GM19438 (cell line): ENCODE measurements at regions not wholly inside any gene's neighbourhood (a gene's known extent, or its start where the extent isn't known, plus 50 kb on each side); places are given as distances from the start of the nearest gene placed in this dataset.
A peak's percentile ranks its signal among the peaks of the same experiment; 100 is the strongest.
"Not testable (repeated sequence)": the region's sequence is repeated elsewhere in the genome, so short reads cannot be mapped to it uniquely, and the experiment has no call there.

Experiments used
- ATAC-seq: cut with Tn5 transposase; IDR thresholded peaks from one replicate; pipeline ENCODE4 v1.9.1; 2021; ENCODE audit warnings: low read depth; ENCODE audit not compliant: unreplicated experiment

GRCh38 chr4:26017961-26018700 lies 104.1 kb downstream of the SMIM20 start:
- not testable (repeated sequence) for ATAC-seq

- ATAC-seq, result no peak
Observed at GRCh38 chr4:26020083-26020668, 106.2 kb downstream of the SMIM20 start.

GRCh38 chr4:26020881-26021280 lies 106.9 kb downstream of the SMIM20 start:
- no peak for ATAC-seq

DNA sequence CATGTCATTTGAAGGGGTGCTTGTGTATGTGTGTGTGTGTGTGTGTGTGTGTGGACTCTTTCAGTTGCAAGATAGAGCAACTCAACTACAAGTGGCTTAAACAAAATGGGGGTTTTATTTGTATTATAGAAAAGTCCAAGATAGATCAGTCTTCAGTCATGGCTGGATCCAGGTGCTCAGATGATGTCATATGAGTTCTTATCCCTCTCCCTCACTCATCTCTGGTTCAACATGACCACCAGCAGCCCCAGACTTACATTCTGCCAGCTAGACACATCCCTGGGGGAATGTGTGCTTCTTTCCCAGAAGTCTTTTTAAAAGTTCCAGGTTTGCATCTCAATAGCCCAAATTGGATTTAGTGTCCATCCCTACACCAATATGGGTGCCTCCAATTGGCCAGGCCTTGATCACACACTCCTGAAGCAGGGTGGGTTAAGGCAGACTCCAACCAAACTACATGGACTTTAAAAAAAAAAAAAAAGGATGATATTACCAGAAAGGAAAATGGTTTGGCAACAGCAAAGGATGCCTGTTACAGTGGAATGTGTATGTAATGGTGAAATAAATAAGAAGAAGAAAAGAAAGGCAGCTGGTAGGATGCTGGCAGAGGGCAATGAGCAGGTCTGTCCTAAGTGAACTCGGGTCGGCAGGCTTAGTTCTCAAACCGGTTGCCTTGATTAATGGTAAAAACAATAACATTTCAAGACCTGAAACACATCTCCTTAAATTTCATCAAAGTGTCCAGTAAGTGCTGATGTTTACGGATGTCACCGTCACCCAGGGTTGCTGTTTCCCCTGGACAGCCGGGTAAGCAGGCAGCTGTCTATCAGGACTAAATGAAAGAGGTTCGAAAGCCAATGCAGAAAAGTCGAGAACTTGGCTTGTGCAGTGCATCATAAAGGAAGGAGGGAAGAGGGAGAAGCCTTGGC lies 107.7 kb downstream of the SMIM20 start:
- no peak for ATAC-seq

DNA sequence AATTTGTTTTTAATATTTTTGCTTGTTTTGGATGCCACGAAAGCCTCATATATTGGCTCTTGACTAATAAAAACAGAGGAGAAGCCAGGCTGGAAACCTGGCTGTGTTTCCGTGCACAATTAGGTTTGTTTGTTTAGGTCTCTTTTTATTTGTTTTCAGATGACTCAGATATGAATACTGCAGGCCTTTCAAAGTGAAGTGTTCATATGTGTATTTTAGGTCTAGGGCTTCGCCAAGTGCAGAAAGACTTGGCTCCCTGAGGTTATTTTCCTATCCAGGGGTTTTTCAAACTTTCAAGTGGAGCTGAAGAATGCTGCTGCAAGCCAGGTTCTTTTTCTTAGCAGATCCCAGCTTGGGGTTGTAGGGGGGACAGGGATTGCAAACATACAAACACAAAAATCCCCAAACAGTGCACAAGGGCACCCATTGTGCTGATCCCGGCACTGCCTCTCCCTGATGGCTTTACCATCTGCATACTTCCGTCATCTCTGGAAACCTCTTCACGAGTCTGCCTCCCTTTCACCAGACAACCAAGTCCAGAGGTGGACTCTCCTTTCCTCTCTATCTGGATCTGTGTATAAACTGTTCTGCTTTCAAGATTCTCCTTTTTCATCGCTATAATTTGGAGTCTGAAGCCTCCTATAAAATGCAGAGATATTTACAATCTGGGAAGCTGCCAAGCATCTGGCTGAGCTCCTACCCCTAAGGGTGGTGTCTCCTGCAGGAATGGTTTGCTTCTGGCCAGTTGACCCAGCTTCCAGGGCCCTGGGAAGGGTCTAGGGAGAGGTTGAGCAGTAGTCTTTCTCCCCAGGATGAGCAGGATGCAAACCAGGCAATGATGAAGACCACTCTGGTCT lies 108.6 kb downstream of the SMIM20 start:
- ATAC-seq, result no peak

DNA sequence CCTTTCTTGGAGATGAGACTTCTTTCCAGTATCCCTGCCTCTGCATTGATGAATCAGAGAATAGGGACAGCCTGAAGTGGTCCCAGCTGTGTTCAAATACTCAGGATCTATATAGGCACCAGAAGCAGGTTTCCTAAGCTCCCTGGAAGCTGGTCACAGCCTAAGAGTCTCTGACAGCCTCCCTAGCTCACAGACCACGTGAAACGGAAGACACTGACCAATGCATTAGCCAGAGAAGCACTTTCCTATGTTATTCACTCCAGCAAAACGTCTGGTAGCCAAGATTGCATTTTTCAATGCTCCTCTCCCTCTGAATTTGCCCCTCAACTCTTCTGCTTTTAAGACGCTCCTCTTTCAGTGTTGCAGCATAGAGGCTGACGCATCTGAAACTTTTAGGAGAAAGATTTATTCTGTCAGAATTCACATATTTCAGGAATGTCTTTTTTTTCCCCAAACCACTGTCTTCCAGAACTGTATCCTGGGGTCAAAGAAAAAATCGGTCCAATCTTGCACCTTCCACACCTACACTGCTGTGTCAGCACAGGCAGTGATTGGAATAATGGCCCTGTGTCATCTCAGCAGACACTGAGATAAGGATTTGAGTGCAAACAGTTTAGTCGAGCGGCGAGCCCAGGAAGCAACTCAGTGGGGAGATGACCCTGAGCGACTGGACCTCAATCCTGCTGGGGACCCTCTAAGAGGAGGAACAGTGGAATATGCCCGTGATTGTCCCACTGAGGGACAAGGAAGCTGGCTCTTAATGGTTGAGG lies 109.4 kb downstream of the SMIM20 start:
- no peak for ATAC-seq

DNA sequence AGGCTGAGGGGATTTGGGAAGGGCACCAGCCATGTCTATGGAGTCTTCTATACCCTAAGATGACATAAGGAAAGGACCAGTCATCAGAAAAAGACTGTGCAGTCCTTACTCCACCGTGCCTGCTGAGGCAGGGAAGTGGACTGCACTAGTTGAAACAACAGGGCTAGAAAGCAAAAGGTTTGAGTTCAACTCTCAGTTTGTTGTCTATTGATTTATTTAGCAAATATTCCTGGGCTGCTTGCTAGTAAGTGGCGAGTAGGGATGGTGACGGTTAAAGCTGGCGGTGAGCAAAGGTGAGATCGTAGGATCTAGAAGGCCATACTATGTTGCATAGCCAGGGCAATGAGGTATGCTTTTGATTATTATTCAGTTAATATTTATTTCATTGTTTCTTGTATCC lies 110.1 kb downstream of the SMIM20 start:
- ATAC-seq, result no peak

DNA sequence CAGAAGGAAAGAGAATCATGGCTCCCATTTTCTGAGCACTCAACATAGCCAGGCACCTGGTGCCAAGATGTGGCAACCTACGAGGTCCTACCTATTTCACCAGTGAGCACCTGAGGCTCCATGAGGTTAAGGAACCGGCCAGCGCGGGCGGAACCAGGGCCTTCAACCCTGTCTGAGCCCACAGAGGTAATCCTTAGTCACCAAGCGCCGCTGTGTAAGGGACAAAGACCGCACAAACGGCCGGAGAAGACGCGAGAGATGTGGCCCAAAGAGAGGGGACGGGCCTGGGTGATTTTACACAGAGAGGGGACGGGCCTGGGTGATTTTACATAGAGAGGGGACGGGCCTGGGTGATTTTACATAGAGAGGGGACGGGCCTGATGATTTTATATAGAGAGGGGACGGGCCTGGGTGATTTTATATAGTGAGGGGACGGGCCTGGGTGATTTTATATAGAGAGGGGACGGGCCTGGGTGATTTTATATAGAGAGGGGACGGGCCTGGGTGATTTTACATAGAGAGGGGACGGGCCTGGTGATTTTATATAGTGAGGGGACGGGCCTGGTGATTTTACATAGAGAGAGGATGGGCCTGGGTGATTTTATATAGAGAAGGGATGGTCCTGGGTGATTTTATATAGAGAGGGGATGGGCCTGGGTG lies 114.2 kb downstream of the SMIM20 start:
- ATAC-seq, result no peak

DNA sequence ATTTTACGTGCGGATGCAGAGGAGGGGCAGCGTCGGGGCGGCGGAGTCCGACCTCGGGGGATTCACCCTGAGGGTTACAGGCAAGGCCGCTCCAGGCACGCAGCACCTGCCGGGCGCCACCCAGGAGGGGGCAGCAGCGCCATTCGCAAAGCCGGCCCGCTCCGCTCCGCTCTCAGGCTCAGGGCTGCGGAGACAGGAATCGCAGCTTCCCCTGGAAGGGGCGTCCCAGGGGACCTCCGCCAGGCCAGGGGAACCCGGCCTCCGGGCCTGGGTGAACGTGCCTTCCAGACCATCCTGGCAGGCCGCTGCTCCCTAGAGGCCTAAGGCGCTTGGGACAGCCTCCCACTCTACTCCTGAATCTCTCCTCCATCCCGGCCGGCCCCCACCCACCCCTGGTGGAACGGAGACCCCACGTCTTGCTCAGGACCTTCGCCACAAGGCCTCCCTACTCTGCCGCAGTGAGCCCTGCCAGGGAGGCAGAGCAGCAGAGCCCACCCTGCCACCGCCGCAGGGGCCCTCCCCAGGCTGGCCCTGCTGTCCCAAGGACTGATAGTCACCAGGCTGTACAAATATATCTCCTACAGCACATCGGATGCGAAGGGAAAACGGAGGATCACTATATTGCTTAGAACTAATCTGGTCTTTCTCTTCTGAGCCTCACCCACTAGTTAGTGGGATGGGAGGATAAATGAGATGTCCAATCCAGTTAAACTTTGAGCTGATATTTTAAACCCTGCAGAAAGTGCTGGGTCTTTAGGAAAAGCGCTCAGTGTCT lies 115.0 kb downstream of the SMIM20 start:
- peak; percentile 88 for ATAC-seq

DNA sequence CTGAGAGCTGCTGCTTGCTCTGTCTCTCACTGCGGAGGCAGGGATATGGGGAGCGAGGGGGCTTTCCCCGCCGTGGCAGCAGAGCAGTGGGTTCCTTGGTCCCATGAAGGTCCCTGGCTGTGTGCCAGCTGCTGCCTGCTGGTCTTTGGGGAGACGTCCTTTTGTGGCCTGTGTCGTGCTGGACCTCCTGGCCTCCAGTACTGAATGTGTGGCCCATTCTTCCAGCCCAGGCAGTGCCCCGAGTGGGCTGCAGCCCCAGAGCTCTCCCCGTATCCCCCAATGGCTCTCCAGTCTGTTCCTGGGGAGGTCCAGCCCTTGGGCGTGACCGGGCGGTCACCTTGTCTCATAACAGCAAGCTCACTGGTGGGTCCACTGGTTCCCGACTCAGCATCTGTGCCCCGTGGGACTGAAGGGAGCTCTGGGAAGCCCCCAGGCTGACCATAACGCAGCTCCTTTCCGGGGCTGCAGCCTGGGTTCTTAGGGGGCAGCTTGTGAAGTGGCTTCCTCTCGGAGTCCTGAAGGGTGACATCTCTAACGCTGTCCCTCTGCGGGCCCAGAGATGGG lies 115.6 kb downstream of the SMIM20 start:
- no peak for ATAC-seq

- ATAC-seq, result no peak
Observed at GRCh38 chr4:26030260-26030667, 116.2 kb downstream of the SMIM20 start.

DNA sequence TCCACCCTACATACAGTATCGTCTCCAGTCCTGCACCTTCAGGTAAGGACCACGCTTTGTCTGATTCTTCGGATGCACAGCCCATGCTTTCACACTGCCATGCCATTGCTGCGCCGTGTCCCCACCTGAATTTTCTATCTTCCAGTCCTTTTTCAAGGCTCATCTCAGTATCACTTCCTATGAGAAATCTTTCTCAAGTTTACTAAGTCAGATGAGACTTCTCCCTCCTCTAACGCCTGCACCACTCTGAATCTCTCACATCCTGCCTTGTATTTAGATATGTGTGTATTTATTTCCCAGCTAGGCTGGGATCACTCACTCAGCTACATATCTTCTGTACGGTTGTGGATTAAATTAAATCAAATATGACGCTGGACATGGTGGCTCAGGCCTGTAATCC lies 116.8 kb downstream of the SMIM20 start:
- ATAC-seq, result no peak

GRCh38 chr4:26031704-26032103 lies 117.7 kb downstream of the SMIM20 start:
- ATAC-seq, result no peak

- no peak for ATAC-seq
Observed at GRCh38 chr4:26032142-26032541, 118.1 kb downstream of the SMIM20 start.

DNA sequence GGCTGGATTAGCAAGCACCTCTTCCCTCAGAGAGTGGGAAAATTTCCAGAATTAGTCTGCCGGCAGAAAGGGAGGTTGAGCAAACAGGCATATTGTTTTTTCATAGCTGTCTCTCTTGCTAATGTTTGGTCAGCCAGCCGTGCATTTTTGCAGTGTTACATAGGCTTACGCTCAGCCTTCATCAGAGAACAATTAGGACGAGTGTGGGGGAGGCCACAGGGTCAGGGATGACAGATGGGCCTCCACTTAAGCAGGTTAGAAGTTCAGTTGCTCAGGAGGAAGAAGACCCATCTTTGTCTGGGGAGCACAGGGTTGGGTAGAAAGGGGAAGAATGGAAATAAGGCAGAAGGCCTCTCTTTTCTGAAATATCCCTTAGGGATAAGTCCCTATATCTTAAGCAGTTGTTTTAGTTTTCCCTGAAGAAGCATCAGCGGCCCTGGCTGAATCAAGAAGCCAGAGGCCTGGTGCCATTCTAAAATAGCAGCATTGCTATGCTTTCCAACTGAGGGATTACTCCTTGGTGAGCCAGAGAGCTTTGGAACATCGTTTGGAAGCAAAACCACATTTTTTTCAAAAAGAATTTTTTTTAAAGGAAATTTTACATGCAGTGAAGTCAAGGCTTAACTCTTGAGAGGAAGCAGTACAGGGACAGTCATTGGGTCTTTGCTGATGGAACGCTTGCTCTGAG lies 118.8 kb downstream of the SMIM20 start:
- ATAC-seq, result no peak

DNA sequence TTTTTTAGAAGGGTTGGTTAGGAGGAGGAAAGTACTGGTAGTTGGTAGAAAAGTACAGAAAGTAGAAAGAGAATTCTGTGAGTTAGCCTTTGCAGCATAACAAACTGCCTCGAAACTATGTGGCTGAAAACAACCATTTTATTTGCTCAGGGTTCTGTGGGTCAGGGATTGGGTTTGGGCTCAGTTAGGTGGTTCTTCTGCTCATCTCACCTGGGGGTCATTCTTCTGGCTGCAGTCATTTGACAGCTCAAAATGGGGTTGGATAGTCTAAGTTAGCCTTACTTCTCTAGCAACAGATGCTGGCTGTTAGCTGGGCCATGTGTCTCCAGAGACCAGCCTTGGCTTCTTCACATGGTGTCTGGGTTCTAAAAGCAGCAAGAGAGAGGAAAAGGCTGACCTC lies 119.4 kb downstream of the SMIM20 start:
- ATAC-seq, result no peak

- no peak for ATAC-seq
Observed at GRCh38 chr4:26034849-26035248, 120.8 kb downstream of the SMIM20 start.

- no peak for ATAC-seq
Observed at GRCh38 chr4:26035921-26036320, 121.9 kb downstream of the SMIM20 start.
